Stimulated activated memory B cell treated with anti-CD40 and anti-IgM and Interleukin-4, amounts not matched to agents 10 μg/mL and 1 μg/mL and 100 μg/mL, for 72 hours (primary cell): ENCODE measurements at regions not wholly inside any gene's neighbourhood (a gene's known extent, or its start where the extent isn't known, plus 50 kb on each side); places are given as distances from the start of the nearest gene placed in this dataset.

Source experiments
- ATAC-seq: fragments of 150-1000 bp; cut with Tn5 transposase; 2 replicates; pipeline ENCODE4 v1.10.0; 2021
- H3K27ac Mint-ChIP-seq: one replicate; pipeline ENCODE4 v1.8.0; 2022; ENCODE audit warnings: mild to moderate bottlenecking, mixed read lengths
- H3K27me3 Mint-ChIP-seq: one replicate; pipeline ENCODE4 v1.8.0; 2022; ENCODE audit warnings: mixed read lengths
- H3K36me3 Mint-ChIP-seq: one replicate; pipeline ENCODE4 v1.8.0; 2022; ENCODE audit warnings: mixed read lengths
- H3K4me1 Mint-ChIP-seq: one replicate; pipeline ENCODE4 v1.8.0; 2022; ENCODE audit warnings: mixed read lengths
- H3K4me3 Mint-ChIP-seq: one replicate; pipeline ENCODE4 v1.8.0; 2022; ENCODE audit warnings: mild to moderate bottlenecking, moderate library complexity, mixed read lengths
- H3K9me3 Mint-ChIP-seq: one replicate; pipeline ENCODE4 v1.8.0; 2022; ENCODE audit warnings: mixed read lengths

DNA sequence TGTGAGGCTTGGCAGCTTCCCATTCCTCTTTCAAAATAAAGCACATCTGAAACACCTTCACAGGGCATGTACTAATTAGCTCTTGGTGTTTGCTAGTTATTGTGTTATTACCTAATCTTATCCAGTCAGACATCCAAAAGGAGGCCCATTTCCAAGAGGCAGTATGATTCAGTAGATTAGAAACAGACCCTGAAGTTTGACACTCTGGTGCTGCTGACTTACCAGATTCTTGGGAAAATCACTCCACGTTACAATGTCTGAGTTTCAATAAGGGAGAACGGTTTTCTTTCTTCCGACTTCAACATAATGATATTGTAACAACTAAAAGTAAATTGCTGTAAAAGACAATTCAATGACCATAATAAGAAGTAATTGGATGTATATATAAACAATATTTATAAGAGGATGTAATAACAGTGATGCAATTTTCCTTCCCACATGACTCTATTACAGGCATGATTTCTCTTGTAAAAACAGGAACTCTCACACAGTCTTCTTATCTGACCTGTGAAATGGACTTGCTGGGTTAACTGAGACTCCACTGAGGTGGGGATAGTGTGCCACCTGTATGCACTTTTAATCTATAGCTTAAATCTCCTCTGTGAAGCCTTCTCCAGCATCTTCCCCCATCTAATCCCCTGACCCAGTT, 181.3 kb upstream of the ELL2 start:
- Mint-ChIP-seq H3K36me3 (no peaks in the 10 kb centered on the region), H3K9me3 (no peaks in the 10 kb centered on the region), H3K27me3 (no peaks in the 10 kb centered on the region), H3K27ac (no peak overlapping the region), H3K4me1 (no peaks in the 10 kb centered on the region), H3K4me3 (no peak overlapping the region)
- ATAC-seq: no peak

DNA sequence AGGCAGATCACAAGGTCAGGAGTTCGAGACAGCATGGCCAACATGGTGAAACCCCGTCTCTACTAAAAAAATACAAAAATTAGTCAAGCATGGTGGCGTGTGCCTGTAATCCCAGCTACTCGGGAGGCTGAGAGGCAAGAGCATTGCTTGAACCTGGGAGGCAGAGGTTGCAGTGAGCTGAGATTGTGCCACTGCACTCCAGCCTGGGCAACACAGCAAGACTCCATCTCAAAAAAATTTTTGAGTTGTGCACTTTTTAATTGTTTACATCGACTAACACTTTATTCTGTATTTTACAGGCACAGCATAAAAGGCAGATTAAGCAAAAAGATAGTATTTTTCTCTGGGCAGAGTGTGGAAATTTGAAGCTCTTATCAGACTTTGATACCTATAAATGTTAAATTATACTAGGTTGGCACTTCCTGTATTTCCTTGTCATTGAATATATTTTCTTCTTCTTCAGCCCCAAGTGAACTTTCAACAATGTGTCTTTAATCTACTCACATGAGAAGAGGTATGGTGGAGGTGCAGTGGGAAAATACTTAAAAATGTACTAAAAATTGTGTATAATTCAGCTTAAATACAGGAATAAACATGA, 180.6 kb upstream of the ELL2 start:
- Mint-ChIP-seq H3K27ac (no peak overlapping the region), H3K36me3 (no peaks in the 10 kb centered on the region), H3K9me3 (no peaks in the 10 kb centered on the region), H3K4me1 (no peaks in the 10 kb centered on the region), H3K4me3 (no peak overlapping the region), H3K27me3 (no peaks in the 10 kb centered on the region)
- no peak for ATAC-seq

DNA sequence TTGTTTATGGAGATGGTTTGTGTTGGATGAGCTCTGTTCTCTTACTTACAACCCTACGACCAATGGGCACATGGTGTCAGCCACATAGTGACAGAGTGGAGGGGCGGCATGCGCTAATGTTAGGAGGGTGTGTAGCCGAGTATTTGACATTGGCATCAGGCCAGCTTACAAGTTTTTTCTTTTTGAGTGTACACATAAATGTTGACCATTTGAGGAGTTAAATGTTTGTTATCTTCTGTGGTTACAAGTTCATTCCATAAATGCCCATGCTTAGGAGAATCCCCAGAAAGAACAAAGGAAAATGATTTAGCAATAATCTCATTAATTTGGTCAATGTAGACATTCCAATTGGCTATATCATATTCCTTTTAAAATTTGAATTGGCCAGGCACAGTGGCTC, 180.1 kb upstream of the ELL2 start:
- Mint-ChIP-seq H3K4me1 (no peaks in the 10 kb centered on the region), H3K4me3 (no peak overlapping the region), H3K27me3 (no peaks in the 10 kb centered on the region), H3K36me3 (no peaks in the 10 kb centered on the region), H3K9me3 (no peaks in the 10 kb centered on the region), H3K27ac (no peak overlapping the region)
- no peak for ATAC-seq

DNA sequence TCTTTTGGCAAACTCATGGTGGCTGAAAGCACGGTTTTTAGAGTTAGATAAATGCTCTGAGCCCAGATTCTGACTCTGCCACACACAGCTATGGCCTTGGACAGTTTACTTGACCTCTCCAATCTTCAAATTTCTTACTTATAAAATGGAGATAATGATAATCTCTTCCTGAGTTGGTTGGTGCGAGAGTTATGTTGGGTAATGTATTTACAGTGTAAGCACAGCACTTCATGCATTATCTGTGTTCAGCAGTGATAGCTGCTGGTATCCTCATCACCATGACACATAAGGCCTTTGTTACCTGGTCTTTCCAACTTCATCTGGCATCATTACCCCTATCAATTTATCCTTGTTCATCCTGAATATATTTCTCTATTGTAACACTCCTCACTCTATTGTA, 178.8 kb upstream of the ELL2 start:
- no peaks in the 10 kb centered on the region for H3K36me3 Mint-ChIP-seq

DNA sequence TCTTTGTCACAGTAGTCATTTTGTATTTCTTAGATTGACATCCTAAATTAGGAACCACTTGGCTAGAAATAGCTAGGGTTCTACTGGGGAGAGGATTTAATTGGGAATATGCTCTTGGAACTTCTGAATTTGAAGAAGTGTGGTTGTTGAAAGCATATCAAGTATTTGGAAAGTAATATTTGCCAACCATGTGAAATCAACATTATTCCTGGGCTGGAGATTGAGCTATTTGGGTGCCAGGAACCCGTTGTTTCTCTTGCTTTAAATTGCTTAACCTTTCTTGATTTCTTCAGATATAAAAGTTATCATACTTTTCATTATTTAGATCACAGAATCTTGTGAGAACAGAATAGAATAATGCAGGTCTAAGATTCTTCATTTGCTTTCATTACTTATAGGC, 178.4 kb upstream of the ELL2 start:
- no peaks in the 10 kb centered on the region for H3K27me3 Mint-ChIP-seq
- no peak for ATAC-seq
- H3K9me3 Mint-ChIP-seq: no peaks in the 10 kb centered on the region
- no peak overlapping the region for H3K4me3 Mint-ChIP-seq
- no peak overlapping the region for H3K27ac Mint-ChIP-seq
- H3K4me1 Mint-ChIP-seq: no peaks in the 10 kb centered on the region
- no peaks in the 10 kb centered on the region for H3K36me3 Mint-ChIP-seq

More for the DNA sequence above, 178.8 kb upstream of the ELL2 start:
- no peak overlapping the region for H3K4me3 Mint-ChIP-seq
- no peak overlapping the region for H3K27ac Mint-ChIP-seq
- ATAC-seq: no peak
- H3K27me3 Mint-ChIP-seq: no peaks in the 10 kb centered on the region
- H3K4me1 Mint-ChIP-seq: no peaks in the 10 kb centered on the region
- no peaks in the 10 kb centered on the region for H3K9me3 Mint-ChIP-seq

DNA sequence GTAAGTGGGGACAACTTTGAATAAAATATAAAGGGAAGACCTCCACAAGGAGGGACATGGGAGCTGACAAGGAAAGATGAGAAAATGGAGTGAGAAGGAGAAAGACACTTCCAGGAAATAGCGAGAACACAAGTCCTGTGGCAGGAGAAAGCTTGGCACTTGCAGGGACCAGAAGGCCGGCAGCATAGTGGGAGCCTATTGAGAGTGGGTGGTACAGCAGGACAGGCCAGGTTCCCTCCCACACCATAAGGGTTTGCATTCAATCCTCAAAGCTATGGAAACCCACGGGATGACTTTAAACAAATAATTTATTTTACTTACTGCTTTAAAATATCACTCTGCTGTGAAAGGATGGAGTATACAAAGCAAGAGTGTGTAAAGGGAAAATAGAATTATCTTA, 173.2 kb upstream of the ELL2 start:
- Mint-ChIP-seq H3K4me3 (no peak overlapping the region), H3K9me3 (no peaks in the 10 kb centered on the region), H3K27me3 (no peaks in the 10 kb centered on the region), H3K36me3 (no peaks in the 10 kb centered on the region), H3K4me1 (no peaks in the 10 kb centered on the region), H3K27ac (no peak overlapping the region)
- no peak for ATAC-seq

DNA sequence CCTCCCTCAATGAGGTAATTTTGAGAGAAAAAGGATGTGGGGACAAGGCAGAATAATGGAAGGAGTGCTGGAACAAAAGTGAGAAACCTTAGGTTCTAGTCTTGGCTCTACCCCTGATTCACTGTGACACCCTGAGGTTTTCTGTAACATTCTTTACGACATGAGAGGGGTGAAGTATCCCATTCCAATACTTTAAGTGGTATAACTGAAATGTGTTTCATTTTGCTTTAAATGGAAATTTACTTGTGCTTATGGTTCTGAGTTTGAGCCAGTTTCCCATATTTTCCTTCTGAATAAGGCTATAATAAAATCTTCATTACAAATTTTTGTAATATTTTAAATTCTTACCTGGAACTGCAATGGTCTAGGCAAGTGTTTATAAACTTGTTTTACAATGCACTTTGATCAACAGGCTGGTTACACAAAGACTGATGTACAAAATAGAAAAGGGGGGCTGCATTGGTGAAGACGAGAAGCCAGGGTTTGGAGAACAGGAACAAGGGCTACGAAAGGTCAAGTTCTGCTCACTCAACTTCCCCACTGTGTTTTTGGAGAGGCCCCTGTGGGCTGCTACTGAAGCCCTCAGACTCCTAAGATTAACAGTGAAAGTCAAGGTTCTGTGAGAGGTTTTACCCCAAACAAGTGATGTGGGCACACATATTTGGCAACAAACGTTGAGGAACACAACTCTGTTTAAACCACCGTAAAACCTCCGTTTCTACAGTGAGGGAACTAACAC, 171.9 kb upstream of the ELL2 start:
- H3K27ac Mint-ChIP-seq: no peak overlapping the region
- no peaks in the 10 kb centered on the region for H3K36me3 Mint-ChIP-seq
- no peak overlapping the region for H3K4me3 Mint-ChIP-seq
- no peaks in the 10 kb centered on the region for H3K27me3 Mint-ChIP-seq
- ATAC-seq: peak; percentile 41
- no peaks in the 10 kb centered on the region for H3K9me3 Mint-ChIP-seq
- no peaks in the 10 kb centered on the region for H3K4me1 Mint-ChIP-seq

DNA sequence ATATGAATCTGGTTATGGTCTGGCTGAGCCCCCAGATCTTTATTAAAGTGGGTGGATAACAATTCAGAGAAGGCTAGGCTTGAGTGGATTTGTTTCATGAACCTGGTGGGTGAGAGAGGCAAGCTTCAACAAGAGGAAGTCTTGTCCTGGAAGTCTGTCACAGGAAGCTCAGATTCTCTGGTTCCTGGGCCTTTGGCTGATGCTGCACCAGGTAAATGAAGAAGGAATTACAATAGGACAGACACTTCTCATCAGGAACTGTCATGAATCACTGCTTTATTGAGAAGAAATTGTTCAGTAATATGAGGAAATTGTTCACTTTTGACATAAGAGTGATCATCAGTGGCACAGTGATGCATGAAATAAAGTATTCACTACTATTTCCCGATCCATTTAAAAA, 167.6 kb upstream of the ELL2 start:
- H3K4me1 Mint-ChIP-seq: no peaks in the 10 kb centered on the region
- ATAC-seq: no peak
- H3K4me3 Mint-ChIP-seq: no peak overlapping the region
- H3K27me3 Mint-ChIP-seq: no peaks in the 10 kb centered on the region
- no peak overlapping the region for H3K27ac Mint-ChIP-seq
- no peaks in the 10 kb centered on the region for H3K36me3 Mint-ChIP-seq
- no peaks in the 10 kb centered on the region for H3K9me3 Mint-ChIP-seq

DNA sequence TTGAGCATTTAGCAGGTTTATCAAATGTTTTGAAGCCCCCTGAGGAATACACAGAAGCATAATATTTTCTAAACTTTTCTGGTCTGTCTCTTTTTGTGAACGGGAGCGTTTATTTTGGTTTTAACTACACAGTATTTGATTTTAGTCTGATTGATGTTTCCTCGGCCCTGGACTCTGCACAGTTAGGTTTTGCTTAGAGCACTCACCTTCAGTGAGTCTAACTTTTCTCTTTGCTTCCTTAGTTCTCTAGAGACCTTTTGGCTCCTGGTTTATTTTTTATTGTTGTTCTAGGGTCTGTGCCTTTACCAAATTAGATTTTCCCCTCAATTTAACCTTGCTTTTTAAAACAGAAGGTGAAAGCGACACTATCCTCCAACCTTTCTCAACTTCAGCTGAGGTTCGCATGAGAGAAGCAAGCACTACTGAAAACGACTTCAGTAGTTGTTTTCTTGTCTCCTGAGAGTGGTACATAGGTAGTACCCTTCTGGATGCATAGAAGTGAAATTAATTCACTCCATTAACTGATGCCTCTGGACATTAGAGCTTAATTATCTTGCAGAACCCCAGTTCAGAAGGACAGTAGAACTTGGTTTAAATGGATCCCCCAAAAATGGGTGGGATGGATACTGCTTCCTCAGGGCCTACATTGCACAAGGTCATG, 166.7 kb upstream of the ELL2 start:
- H3K4me1 Mint-ChIP-seq: no peaks in the 10 kb centered on the region
- no peaks in the 10 kb centered on the region for H3K36me3 Mint-ChIP-seq
- H3K4me3 Mint-ChIP-seq: no peak overlapping the region
- no peaks in the 10 kb centered on the region for H3K9me3 Mint-ChIP-seq
- H3K27ac Mint-ChIP-seq: no peak overlapping the region
- no peak for ATAC-seq
- H3K27me3 Mint-ChIP-seq: no peaks in the 10 kb centered on the region

DNA sequence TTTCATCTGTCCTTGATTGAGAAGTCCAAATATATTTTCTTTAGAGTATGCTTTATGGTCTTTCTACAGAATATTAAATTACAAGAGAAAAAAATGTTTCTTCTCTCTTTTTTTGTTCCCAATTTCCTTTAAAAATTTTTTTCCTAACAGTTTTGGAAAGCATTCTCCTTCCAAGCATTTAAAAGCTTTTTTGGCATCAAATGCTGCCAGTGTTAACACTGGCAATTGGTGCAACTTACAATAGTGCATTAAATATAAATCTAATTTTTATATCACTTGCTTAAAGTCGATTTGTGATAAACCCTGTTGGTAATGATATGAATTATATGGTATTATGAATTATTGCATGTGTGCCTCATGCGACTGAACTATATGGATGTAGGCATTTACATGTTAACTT, 165.9 kb upstream of the ELL2 start:
- no peak for ATAC-seq
- Mint-ChIP-seq H3K36me3 (no peaks in the 10 kb centered on the region), H3K27me3 (no peaks in the 10 kb centered on the region), H3K9me3 (no peaks in the 10 kb centered on the region), H3K27ac (no peak overlapping the region), H3K4me3 (no peak overlapping the region), H3K4me1 (no peaks in the 10 kb centered on the region)

DNA sequence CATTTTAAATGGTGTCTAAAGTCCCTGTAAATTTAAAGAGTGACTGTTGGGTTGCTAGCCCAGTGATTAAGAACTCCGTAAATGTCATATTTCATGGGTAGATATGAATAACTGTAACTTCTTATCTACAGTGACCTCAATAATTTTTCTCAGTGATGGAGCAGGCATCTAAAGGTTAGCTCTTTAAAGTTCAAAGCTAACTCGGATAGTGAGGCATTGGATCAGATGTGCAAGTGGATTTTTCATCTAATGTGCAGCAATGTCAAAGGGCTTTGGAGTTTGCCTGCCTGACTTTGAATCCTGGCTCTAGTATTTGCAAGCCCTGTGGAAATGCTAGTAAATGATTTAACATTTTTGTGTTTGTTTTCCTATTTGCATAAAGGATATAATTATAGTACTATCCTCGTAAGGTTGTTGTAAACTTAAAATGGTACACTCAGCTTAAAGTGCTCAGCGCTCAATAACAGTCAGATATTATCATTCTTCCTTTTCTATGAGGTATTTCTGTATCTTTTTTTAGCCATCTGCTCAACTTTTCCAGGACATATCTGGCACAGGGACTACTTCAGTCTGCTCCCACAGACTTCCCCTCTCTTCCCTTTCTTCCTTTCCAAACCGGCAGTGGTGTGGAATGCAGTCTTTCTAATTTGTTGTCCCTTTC, 163.7 kb upstream of the ELL2 start:
- Mint-ChIP-seq H3K27ac (no peak overlapping the region), H3K4me3 (no peak overlapping the region)
- ATAC-seq: no peak

DNA sequence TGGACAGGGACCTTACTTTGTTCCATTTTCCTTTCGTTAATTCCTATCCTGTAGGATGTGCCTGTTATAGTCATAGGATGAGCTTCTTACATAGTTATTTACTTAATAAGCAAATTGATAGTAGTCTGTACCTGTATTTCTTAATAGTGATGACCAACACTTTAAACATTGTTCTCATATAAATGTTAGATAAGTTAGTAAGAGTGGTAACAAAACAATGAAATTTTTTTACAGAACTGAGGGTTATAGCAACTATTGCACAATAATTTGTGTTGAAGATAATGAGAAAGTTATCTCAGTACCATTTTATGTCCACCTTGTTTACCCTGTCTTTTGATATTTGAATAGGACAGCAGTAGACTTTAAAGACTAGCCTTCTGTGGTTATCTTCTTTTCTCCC, 162.9 kb upstream of the ELL2 start:
- no peak for ATAC-seq

More for the DNA sequence above, 163.7 kb upstream of the ELL2 start:
- Mint-ChIP-seq H3K9me3 (no peaks in the 10 kb centered on the region), H3K36me3 (no peaks in the 10 kb centered on the region), H3K27me3 (no peaks in the 10 kb centered on the region), H3K4me1 (no peaks in the 10 kb centered on the region)

DNA sequence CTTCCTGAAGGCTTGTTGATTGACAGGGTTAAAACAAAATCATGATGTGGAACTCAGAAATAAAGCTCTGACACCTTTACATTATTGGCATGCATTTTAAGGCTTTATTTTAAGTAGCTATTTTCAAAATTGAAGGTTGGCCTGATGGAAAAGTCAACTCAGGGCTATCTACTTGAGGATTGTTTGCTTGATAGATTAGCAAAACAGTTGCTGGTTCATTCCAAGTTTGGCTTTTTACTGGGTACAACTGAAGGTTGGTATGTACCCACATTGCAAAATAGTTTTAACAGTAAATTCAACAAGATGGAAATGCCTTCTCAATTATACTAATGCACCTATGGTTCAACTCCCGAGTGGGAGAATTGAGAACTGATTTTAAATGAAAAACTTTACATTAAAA, 161.8 kb upstream of the ELL2 start:
- H3K27me3 Mint-ChIP-seq: no peaks in the 10 kb centered on the region
- H3K9me3 Mint-ChIP-seq: no peaks in the 10 kb centered on the region
- H3K36me3 Mint-ChIP-seq: no peaks in the 10 kb centered on the region
- no peak for ATAC-seq
- H3K4me1 Mint-ChIP-seq: no peaks in the 10 kb centered on the region
- no peak overlapping the region for H3K27ac Mint-ChIP-seq
- no peak overlapping the region for H3K4me3 Mint-ChIP-seq

More for the DNA sequence above, 162.9 kb upstream of the ELL2 start:
- Mint-ChIP-seq H3K36me3 (no peaks in the 10 kb centered on the region), H3K4me1 (no peaks in the 10 kb centered on the region), H3K27ac (no peak overlapping the region), H3K4me3 (no peak overlapping the region), H3K9me3 (no peaks in the 10 kb centered on the region), H3K27me3 (no peaks in the 10 kb centered on the region)

DNA sequence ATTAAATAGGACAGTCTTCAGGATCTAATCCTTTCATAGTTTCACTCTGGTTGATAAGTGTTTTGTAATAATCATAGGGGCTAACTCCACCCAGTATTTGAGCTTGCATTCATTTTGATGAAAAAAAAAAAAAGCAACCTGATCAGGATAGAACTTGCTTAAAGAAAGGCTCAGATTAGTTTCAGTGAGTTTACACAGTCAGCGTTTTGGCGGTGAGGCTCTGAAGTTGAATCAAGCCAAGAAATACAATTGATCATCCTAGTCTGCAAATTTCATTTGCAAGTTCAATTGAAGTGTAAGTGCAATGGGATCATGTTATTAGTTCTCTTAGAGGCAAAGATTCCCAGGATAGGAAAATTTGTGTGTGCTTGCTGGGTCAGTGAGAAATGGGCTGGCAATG, 159.7 kb upstream of the ELL2 start:
- no peaks in the 10 kb centered on the region for H3K36me3 Mint-ChIP-seq
- H3K9me3 Mint-ChIP-seq: no peaks in the 10 kb centered on the region
- no peaks in the 10 kb centered on the region for H3K27me3 Mint-ChIP-seq
- no peak overlapping the region for H3K27ac Mint-ChIP-seq
- no peak for ATAC-seq
- H3K4me3 Mint-ChIP-seq: no peak overlapping the region
- H3K4me1 Mint-ChIP-seq: no peaks in the 10 kb centered on the region

DNA sequence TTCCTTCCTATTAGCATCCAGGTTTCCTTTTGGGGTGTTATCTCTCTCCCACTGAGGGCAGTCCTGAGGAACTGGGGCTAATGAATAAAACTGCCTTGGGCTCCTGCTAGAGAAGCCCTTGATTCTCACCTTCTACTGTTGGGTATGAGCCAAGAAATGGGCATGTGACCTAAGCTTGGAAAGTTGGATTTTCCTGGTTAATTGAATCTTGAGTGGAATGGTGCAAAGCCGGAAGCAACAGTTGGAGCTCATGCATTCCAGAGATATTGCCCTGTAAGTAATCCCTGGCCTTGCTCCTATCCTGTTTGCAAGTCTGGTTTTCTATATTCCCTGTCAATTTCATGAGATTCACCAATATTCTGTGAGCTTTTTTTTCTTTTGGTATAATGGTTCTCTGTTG, 158.5 kb upstream of the ELL2 start:
- no peak for ATAC-seq
- Mint-ChIP-seq H3K9me3 (no peaks in the 10 kb centered on the region), H3K36me3 (no peaks in the 10 kb centered on the region), H3K4me1 (no peaks in the 10 kb centered on the region), H3K27me3 (no peaks in the 10 kb centered on the region), H3K4me3 (no peak overlapping the region), H3K27ac (no peak overlapping the region)
